MCF 10A (cell line): ENCODE measurements at regions not wholly inside any gene's neighbourhood (a gene's known extent, or its start where the extent isn't known, plus 50 kb on each side); places are given as distances from the start of the nearest gene placed in this dataset.

Experiments
- BruUV-seq: library from RNA; stranded (reverse); fragments of 400-500 nt; replicated peaks from 2 replicates; lab custom pipeline; 2021; lab: Mats Ljungman, UMichigan
- CTCF ChIA-PET: fragments of 300-600 bp; sonication (Branson Sonifier 250); formaldehyde crosslinking; extraction: SDS; loops from one replicate; lab custom pipeline; 2021; ENCODE audit warnings: antibody characterized with exemption, inconsistent platforms; lab: Yijun Ruan, JAX
- POLR2A ChIA-PET: fragments of 300-600, 350-650 bp; sonication (Branson Sonifier 250); formaldehyde crosslinking; extraction: SDS; loops from one replicate; lab custom pipeline; 2020; ENCODE audit warnings: antibody characterized with exemption, inconsistent platforms; lab: Yijun Ruan, JAX
- DNase-seq: peaks from one replicate; pipeline ENCODE4 v3.0.0-alpha.2; 2018; ENCODE audit not compliant: unreplicated experiment
- H3K27ac Mint-ChIP-seq: one replicate; pipeline ENCODE4 v1.8.0; 2022; ENCODE audit warnings: mild to moderate bottlenecking, low read depth, mixed read lengths; ENCODE audit not compliant: unreplicated experiment
- H3K27me3 Mint-ChIP-seq: one replicate; pipeline ENCODE4 v1.8.0; 2022; ENCODE audit warnings: mixed read lengths; ENCODE audit not compliant: insufficient read depth, unreplicated experiment
- H3K36me3 Mint-ChIP-seq: one replicate; pipeline ENCODE4 v1.8.0; 2022; ENCODE audit warnings: mild to moderate bottlenecking, moderate library complexity, mixed read lengths; ENCODE audit not compliant: insufficient read depth, unreplicated experiment
- H3K4me1 Mint-ChIP-seq: one replicate; pipeline ENCODE4 v1.8.0; 2022; ENCODE audit warnings: mixed read lengths; ENCODE audit not compliant: insufficient read depth, unreplicated experiment
- H3K4me3 Mint-ChIP-seq: one replicate; pipeline ENCODE4 v1.8.0; 2022; ENCODE audit warnings: mild to moderate bottlenecking, moderate library complexity, mixed read lengths; ENCODE audit not compliant: unreplicated experiment
- H3K9me3 Mint-ChIP-seq: one replicate; pipeline ENCODE4 v1.8.0; 2022; ENCODE audit warnings: mixed read lengths; ENCODE audit not compliant: unreplicated experiment
- intact Hi-C: fragments of 100-400 bp; cut with micrococcal nuclease; formaldehyde crosslinking; loops from 2 replicates; pipeline ENCODE4 v1.14.1; 2022
- TF ChIP-seq, protein P1 (sequence below): fragments of 200-600 bp; IDR thresholded peaks from one replicate; pipeline ENCODE4 v1.8.0; 2022; ENCODE audit warnings: antibody characterized with exemption, mild to moderate bottlenecking; ENCODE audit not compliant: unreplicated experiment

DNA sequence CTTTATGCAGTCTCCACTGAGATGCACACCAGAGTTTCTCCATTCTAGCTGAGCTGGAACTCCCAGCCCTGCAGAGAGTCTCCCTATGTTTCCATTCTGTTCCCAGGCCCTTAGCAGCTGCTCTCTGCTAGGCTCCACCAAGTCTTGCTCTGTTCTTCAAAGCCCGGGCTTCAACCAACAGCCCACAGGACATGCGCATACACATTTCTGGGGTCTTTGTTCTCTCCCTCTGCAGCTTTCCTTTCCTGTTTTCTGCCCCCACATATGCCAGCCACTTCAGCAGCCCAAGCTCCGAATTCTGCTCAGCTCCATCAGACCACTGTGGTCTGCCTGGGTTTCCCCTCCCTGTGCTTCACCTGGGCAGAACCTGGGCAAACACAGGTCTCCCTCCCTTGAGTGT is 205.9 kb downstream of the CBLN1 start:
- BruUV-seq = no TSS peak
- H3K4me3 Mint-ChIP-seq = no peak overlapping the region
- ChIA-PET POLR2A (no interaction called here), CTCF (no interaction called here)
- H3K36me3 Mint-ChIP-seq = peaks cover 4% of the 10 kb centered on the region
- DNase-seq = no peak
- TF ChIP-seq, protein P1, sequence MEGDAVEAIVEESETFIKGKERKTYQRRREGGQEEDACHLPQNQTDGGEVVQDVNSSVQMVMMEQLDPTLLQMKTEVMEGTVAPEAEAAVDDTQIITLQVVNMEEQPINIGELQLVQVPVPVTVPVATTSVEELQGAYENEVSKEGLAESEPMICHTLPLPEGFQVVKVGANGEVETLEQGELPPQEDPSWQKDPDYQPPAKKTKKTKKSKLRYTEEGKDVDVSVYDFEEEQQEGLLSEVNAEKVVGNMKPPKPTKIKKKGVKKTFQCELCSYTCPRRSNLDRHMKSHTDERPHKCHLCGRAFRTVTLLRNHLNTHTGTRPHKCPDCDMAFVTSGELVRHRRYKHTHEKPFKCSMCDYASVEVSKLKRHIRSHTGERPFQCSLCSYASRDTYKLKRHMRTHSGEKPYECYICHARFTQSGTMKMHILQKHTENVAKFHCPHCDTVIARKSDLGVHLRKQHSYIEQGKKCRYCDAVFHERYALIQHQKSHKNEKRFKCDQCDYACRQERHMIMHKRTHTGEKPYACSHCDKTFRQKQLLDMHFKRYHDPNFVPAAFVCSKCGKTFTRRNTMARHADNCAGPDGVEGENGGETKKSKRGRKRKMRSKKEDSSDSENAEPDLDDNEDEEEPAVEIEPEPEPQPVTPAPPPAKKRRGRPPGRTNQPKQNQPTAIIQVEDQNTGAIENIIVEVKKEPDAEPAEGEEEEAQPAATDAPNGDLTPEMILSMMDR = no peak
- no peak overlapping the region for H3K27ac Mint-ChIP-seq
- H3K27me3 Mint-ChIP-seq = no peaks in the 10 kb centered on the region
- H3K4me1 Mint-ChIP-seq = no peaks in the 10 kb centered on the region
- intact Hi-C loops = no loop called here
- peaks cover 5% of the 10 kb centered on the region for H3K9me3 Mint-ChIP-seq

- Mint-ChIP-seq H3K4me3 (no peak overlapping the region), H3K27ac (no peak overlapping the region), H3K27me3 (peaks cover 30% of the 10 kb centered on the region), H3K9me3 (no peaks in the 10 kb centered on the region), H3K36me3 (no peaks in the 10 kb centered on the region), H3K4me1 (no peaks in the 10 kb centered on the region)
- ChIA-PET CTCF (interaction anchor here (1.0 kb wide), 1 partner anchor 52 kb away, joined by 3 read pairs; no protein-coding TSS in a partner anchor), POLR2A (no interaction called here)
- TF ChIP-seq, protein P1 = no peak
- intact Hi-C loops = loop anchor here (2.0 kb wide), 1 partner anchor 77 kb away; no protein-coding TSS in a partner anchor
- BruUV-seq = no TSS peak
- no peak for DNase-seq
These were observed 213.4 kb downstream of the CBLN1 start for GRCh38 chr16:49068224-49068623.

DNA sequence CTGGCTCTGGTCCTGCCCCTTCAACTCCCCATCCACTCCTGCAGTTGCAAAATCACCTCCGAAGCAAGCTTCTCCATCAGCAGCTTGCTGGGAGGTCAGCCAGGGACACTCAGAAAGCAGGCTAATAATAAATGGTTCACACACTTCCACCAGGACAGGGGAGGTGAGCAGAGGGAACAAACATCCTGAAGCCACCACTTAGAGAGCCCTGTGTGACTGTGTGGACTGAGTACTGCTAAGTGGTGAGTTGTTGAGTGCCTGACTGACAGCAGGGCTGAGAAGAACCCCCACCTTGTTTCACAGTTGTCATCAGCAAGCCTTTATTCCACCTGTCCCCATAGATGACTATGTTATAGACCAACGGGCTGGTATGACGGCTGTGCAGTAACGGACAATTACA is 213.9 kb downstream of the CBLN1 start:
- intact Hi-C loops = loop anchor here (2.0 kb wide), 1 partner anchor 77 kb away; no protein-coding TSS in a partner anchor

DNA sequence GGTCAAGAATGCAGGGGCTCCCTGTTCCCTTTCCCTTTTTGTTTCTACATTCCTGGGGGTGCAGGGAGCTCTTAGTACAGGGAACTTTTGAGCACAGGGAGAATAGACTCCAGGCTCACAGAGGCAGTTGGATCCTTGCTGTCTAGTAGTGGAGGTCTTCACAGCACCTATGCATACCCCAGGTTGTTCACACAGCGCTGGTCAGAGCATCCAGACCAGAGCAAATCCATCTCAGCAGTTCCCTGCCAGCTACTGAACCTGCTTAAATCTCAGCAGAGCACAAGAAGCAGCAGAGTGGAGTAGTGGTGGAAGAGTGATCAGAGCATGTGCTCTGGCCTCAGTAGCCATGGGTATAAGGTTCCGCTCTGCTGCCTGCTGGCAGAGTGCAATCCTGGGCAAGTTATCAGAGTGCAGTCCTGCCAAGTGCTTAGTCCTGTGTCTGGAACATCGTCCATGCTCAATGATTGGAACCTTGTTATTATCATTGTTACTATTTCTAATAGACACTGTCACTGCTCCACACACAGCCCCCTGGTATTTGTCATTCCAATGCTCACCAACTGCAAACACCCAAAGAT is 220.4 kb downstream of the CBLN1 start:
- Mint-ChIP-seq H3K9me3 (no peaks in the 10 kb centered on the region), H3K36me3 (no peaks in the 10 kb centered on the region), H3K27me3 (peaks cover 15% of the 10 kb centered on the region), H3K4me1 (no peaks in the 10 kb centered on the region), H3K27ac (no peak overlapping the region), H3K4me3 (no peak overlapping the region)
- TF ChIP-seq, protein P1 = no peak
- POLR2A ChIA-PET = interaction anchor here (0.5 kb wide), 1 partner anchor 41 kb away, joined by 3 read pairs; no protein-coding TSS in a partner anchor
- intact Hi-C loops = no loop called here
- CTCF ChIA-PET = interaction anchor here (0.6 kb wide), 1 partner anchor 817 kb away, joined by 3 read pairs; no protein-coding TSS in a partner anchor
- DNase-seq = no peak
- BruUV-seq = no TSS peak

More for the DNA sequence above, 213.9 kb downstream of the CBLN1 start:
- ChIA-PET POLR2A (no interaction called here), CTCF (interaction anchor here (1.0 kb wide), 1 partner anchor 53 kb away, joined by 3 read pairs; no protein-coding TSS in a partner anchor)
- no peaks in the 10 kb centered on the region for H3K9me3 Mint-ChIP-seq
- no peak for DNase-seq
- TF ChIP-seq, protein P1 = no peak
- H3K27ac Mint-ChIP-seq = no peak overlapping the region
- peaks cover 35% of the 10 kb centered on the region for H3K27me3 Mint-ChIP-seq
- BruUV-seq = no TSS peak
- H3K4me3 Mint-ChIP-seq = no peak overlapping the region
- no peaks in the 10 kb centered on the region for H3K4me1 Mint-ChIP-seq
- H3K36me3 Mint-ChIP-seq = no peaks in the 10 kb centered on the region
